Left renal pelvis (tissue), 4 donors: ENCODE measurements at regions not wholly inside any gene's neighbourhood (a gene's known extent, or its start where the extent isn't known, plus 50 kb on each side); places are given as distances from the start of the nearest gene placed in this dataset.
A peak's percentile ranks its signal among the peaks of the same experiment; 100 is the strongest.
"Not testable (repeated sequence)": the region's sequence is repeated elsewhere in the genome, so short reads cannot be mapped to it uniquely, and the experiment has no call there.

ENCODE experiments used
- DNase-seq, 4 donors: peaks; one replicate each; pipeline ENCODE4 v3.0.0-alpha.2; 2013; ENCODE audit warnings: low read depth in 4 of 4, low spot score in 3 of 4

- no peak for DNase-seq
Observed at GRCh38 chr6:97876711-97877110, 593.7 kb upstream of the MMS22L start.

- no peak for DNase-seq
Observed at GRCh38 chr6:97882755-97883154, 599.7 kb upstream of the MMS22L start.

GRCh38 chr6:97885325-97885724, 602.3 kb upstream of the MMS22L start:
- DNase-seq, result no peak

- DNase-seq, result peak in 2 of 4 donors; percentile 6 to 7
Observed at GRCh38 chr6:97885828-97886227, 602.8 kb upstream of the MMS22L start.

- DNase-seq, result no peak
Observed at GRCh38 chr6:97901531-97901930, 618.5 kb upstream of the MMS22L start.

GRCh38 chr6:97909380-97909779, 626.4 kb upstream of the MMS22L start:
- DNase-seq, result no peak

GRCh38 chr6:97913721-97914120, 630.7 kb upstream of the MMS22L start:
- DNase-seq, result no peak

GRCh38 chr6:97914912-97915311, 631.9 kb upstream of the MMS22L start:
- no peak for DNase-seq

GRCh38 chr6:97915537-97915936, 632.5 kb upstream of the MMS22L start:
- no peak for DNase-seq

- no peak for DNase-seq
Observed at GRCh38 chr6:97917369-97917768, 634.4 kb upstream of the MMS22L start.

GRCh38 chr6:97919046-97919445, 636.0 kb upstream of the MMS22L start:
- no peak for DNase-seq

GRCh38 chr6:97919631-97920030, 636.6 kb upstream of the MMS22L start:
- DNase-seq, result no peak

- DNase-seq, result no peak
Observed at GRCh38 chr6:97923249-97923648, 640.2 kb upstream of the MMS22L start.

- DNase-seq, result no peak
Observed at GRCh38 chr6:97925504-97925903, 642.5 kb upstream of the MMS22L start.

- DNase-seq, result no peak
Observed at GRCh38 chr6:97939440-97940168, 656.6 kb upstream of the MMS22L start.

GRCh38 chr6:97947841-97948240, 664.8 kb upstream of the MMS22L start:
- DNase-seq, result peak in 2 of 4 donors; percentile 2 to 14

GRCh38 chr6:97958134-97958533, 675.1 kb upstream of the MMS22L start:
- no peak for DNase-seq

- DNase-seq, result no peak
Observed at GRCh38 chr6:97963193-97963592, 680.2 kb upstream of the MMS22L start.

GRCh38 chr6:97969065-97969464, 686.0 kb upstream of the MMS22L start:
- DNase-seq, result no peak

GRCh38 chr6:97977084-97977483, 694.1 kb upstream of the MMS22L start:
- no peak for DNase-seq

GRCh38 chr6:97978855-97979271, 695.8 kb upstream of the MMS22L start:
- no peak for DNase-seq

- not testable (repeated sequence) for DNase-seq
Observed at GRCh38 chr6:97979285-97979684, 696.3 kb upstream of the MMS22L start.

GRCh38 chr6:97989451-97989850, 706.4 kb upstream of the MMS22L start:
- no peak for DNase-seq
